GM12878 (cell line): ENCODE measurements at regions not wholly inside any gene's neighbourhood (a gene's known extent, or its start where the extent isn't known, plus 50 kb on each side); places are given as distances from the start of the nearest gene placed in this dataset.

ENCODE experiments used
- ATAC-seq: fragments of 200-7000 bp; cut with Tn5 transposase; 3 replicates; pipeline ENCODE4 v1.9.1; 2020; ENCODE audit warnings: mild to moderate bottlenecking, moderate library complexity
- BruUV-seq: library from RNA; stranded (reverse); fragments of 400-500 nt; replicated peaks from 2 replicates; lab custom pipeline; 2021; lab: Mats Ljungman, UMichigan
- CTCF ChIA-PET: fragments of 300-600 bp; sonication (Branson Sonifier 250); formaldehyde crosslinking; extraction: SDS; loops from one replicate; lab custom pipeline; 2021; ENCODE audit warnings: inconsistent platforms; lab: Yijun Ruan, JAX
- POLR2A ChIA-PET: fragments of 350-600 bp; formaldehyde crosslinking; extraction: SDS; loops from one replicate; lab custom pipeline; 2021; ENCODE audit warnings: inconsistent platforms; lab: Charles Lee
- RAD21 ChIA-PET: fragments of 300-600 bp; sonication (Branson Sonifier 250); formaldehyde crosslinking; loops from one replicate; lab custom pipeline; 2023; ENCODE audit warnings: antibody characterized with exemption; ENCODE audit not compliant: unreplicated experiment; lab: Charles Lee
- SMC1A ChIA-PET: fragments of 300-600 bp; sonication (Branson Sonifier 250); formaldehyde crosslinking; loops from one replicate; lab custom pipeline; 2023; ENCODE audit not compliant: unreplicated experiment, uncharacterized antibody; lab: Charles Lee
- DNase-seq: peaks from one replicate; pipeline ENCODE4 v3.0.0-alpha.2; 2011; ENCODE audit warnings: low read depth, low spot score
- FAIRE-seq: peaks from 3 replicates; lab custom pipeline; 2011; peaks lifted over from hg19 to GRCh38; lab: Jason Lieb, UNC
- H2AFZ ChIP-seq: 2 replicates; pipeline ENCODE4 v1.6.0; 2011; ENCODE audit warnings: low read depth, low read length, control low read depth; ENCODE audit not compliant: control insufficient read depth
- H3K27ac ChIP-seq: 2 replicates; pipeline ENCODE4 v1.5.1; 2011; ENCODE audit warnings: control low read depth; ENCODE audit not compliant: control insufficient read depth, insufficient read depth
- H3K27me3 ChIP-seq, 2 experiments: replicated peaks in 1 of 2; 2 replicates each; pipeline versions ENCODE4 v1.6.0 to v1.6.1; 2011; ENCODE audit warnings: low read length in 1 of 2; ENCODE audit not compliant: control insufficient read depth in 2 of 2, insufficient read depth in 2 of 2
- H3K36me3 ChIP-seq, 2 experiments: 2 replicates each; pipeline ENCODE4 v1.5.1; 2011; ENCODE audit warnings: low read length in 1 of 2; ENCODE audit not compliant: control insufficient read depth in 2 of 2, insufficient read depth in 2 of 2
- H3K4me1 ChIP-seq: 2 replicates; pipeline ENCODE4 v1.6.1; 2011; ENCODE audit warnings: mild to moderate bottlenecking, low read length, moderate library complexity, mixed read lengths; ENCODE audit not compliant: control insufficient read depth, insufficient read depth
- H3K4me2 ChIP-seq: 2 replicates; pipeline ENCODE4 v1.6.0; 2011; ENCODE audit warnings: control low read depth; ENCODE audit not compliant: control insufficient read depth, insufficient read depth
- H3K4me3 ChIP-seq: fragments of 200-600 bp; sonication (generic); 2 replicates; pipeline ENCODE4 v1.5.1; 2016
- H3K79me2 ChIP-seq: 2 replicates; pipeline ENCODE4 v1.6.0; 2011; ENCODE audit warnings: low read length; ENCODE audit not compliant: control insufficient read depth, insufficient read depth
- H3K9ac ChIP-seq: 2 replicates; pipeline ENCODE4 v1.8.0; 2011; ENCODE audit warnings: low read length, control low read depth, mixed read lengths; ENCODE audit not compliant: control insufficient read depth, insufficient read depth
- H3K9me3 ChIP-seq: replicated peaks from 3 replicates; pipeline ENCODE4 v1.5.1; 2011; ENCODE audit warnings: mild to moderate bottlenecking, low read length; ENCODE audit not compliant: control insufficient read depth, insufficient read depth
- H4K20me1 ChIP-seq: 2 replicates; pipeline ENCODE4 v1.6.0; 2011; ENCODE audit not compliant: control insufficient read depth, insufficient read depth
- BACH1 ChIP-seq: fragments of 450-650 bp; IDR thresholded peaks from 2 replicates; pipeline ENCODE4 v1.6.1; 2017; ENCODE audit warnings: mild to moderate bottlenecking, borderline replicate concordance
- BMI1 ChIP-seq: fragments of 450-650 bp; IDR thresholded peaks from 2 replicates; pipeline ENCODE4 v1.6.1; 2016; ENCODE audit warnings: mild to moderate bottlenecking, moderate library complexity, borderline replicate concordance
- FOXM1 ChIP-seq: IDR thresholded peaks from 2 replicates; pipeline ENCODE4 v1.6.1; 2012; ENCODE audit warnings: low read depth, mild to moderate bottlenecking, inconsistent platforms, low read length, moderate library complexity
- HDAC6 ChIP-seq: fragments of 200-600 bp; sonication (generic); IDR thresholded peaks from one replicate; pipeline ENCODE4 v1.8.0; 2017; ENCODE audit warnings: antibody characterized with exemption; ENCODE audit not compliant: unreplicated experiment
- JUND ChIP-seq: IDR thresholded peaks from 2 replicates; pipeline ENCODE4 v1.6.1; 2012; ENCODE audit warnings: low read depth, mild to moderate bottlenecking, low read length, improper control_type of control experiment, moderate library complexity
- POLR2AphosphoS2 ChIP-seq: IDR thresholded peaks from 2 replicates; pipeline ENCODE4 v1.6.1; 2011; ENCODE audit warnings: low read depth, mild to moderate bottlenecking, low read length, improper control_type of control experiment, moderate library complexity
- RUNX3 ChIP-seq: IDR thresholded peaks from 2 replicates; pipeline ENCODE4 v1.6.1; 2012; ENCODE audit warnings: low read length, inconsistent platforms
- TBL1XR1 ChIP-seq: IDR thresholded peaks from 2 replicates; pipeline ENCODE4 v1.6.1; 2012; ENCODE audit warnings: low read depth, low read length, improper control_type of control experiment
- TCF7 ChIP-seq: IDR thresholded peaks from 2 replicates; pipeline ENCODE4 v1.6.1; 2014; ENCODE audit warnings: antibody characterized with exemption, borderline replicate concordance
- ZNF274 ChIP-seq: IDR thresholded peaks from one replicate; pipeline ENCODE4 v1.8.0; 2011; ENCODE audit not compliant: insufficient read length, insufficient read depth
- WGBS: methylation state at CpG from one replicate; pipeline ENCODE4 v1.1.6; 2016; ENCODE audit warnings: low lambda C conversion rate; ENCODE audit not compliant: insufficient replicate concordance, insufficient coverage; ENCODE audit errors: missing lambda C conversion rate; 5-methylcytosine and 5-hydroxymethylcytosine counted together
- in situ Hi-C: fragments of 300-500 bp; cut with MboI; formaldehyde crosslinking; loops from 9 replicates; pipeline ENCODE4 v1.14.3; 2018; ENCODE audit warnings: mixed read lengths
- intact Hi-C: fragments of 100-400 bp; cut with micrococcal nuclease; formaldehyde crosslinking; loops from one replicate; pipeline ENCODE4 v1.14.2; 2022; ENCODE audit not compliant: unreplicated experiment
- TF ChIP-seq, protein P1 (sequence below): IDR thresholded peaks from 2 replicates; pipeline ENCODE4 v1.6.1; 2011; ENCODE audit warnings: borderline replicate concordance, low read depth, mild to moderate bottlenecking, moderate library complexity, low read length; ENCODE audit not compliant: insufficient read depth, poor library complexity, severe bottlenecking
- TF ChIP-seq, protein P2 (sequence below), 3 experiments: IDR thresholded peaks in 2 of 3; conservative IDR thresholded peaks in 1 of 3; 2 replicates each; pipeline ENCODE4 v1.5.1; 2011; ENCODE audit warnings: low read depth in 3 of 3, low read length in 3 of 3, mild to moderate bottlenecking in 3 of 3, control low read depth in 2 of 3, moderate library complexity in 2 of 3, inconsistent platforms in 1 of 3, mixed read lengths in 1 of 3; ENCODE audit not compliant: control insufficient read depth in 2 of 3, insufficient read depth in 1 of 3; ENCODE audit errors: extremely low read depth in 1 of 3
- TF ChIP-seq, protein P3 (sequence below): fragments of 450-650 bp; formaldehyde crosslinking; IDR thresholded peaks from 2 replicates; pipeline ENCODE4 v1.4.0; 2020; ENCODE audit warnings: mild to moderate bottlenecking, moderate library complexity
- TF ChIP-seq, protein P4 (sequence below): fragments of 150-350 bp; IDR thresholded peaks from 2 replicates; pipeline ENCODE4 v1.6.1; 2016; ENCODE audit warnings: low read depth, low read length

DNA sequence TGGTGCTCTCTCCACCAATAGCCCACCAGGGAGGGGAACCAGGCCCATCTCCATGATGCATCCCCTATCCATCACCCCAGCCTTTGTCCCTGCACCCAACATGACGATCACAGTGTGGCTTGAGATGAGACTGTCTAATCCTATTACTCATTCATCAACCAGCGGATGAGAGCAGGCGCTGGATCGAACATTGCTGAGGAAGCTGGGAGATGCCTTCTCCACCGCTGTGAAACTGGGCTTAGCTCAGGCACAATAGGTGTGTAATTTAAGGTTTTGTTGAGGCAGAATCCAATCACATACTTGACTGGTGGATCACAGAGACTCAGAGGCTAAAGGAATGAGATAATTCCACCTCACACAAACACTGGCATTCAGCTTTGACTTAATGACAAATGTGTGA lies 64.6 kb upstream of the IRX3 start (continued):
- TF ChIP-seq, protein P1, sequence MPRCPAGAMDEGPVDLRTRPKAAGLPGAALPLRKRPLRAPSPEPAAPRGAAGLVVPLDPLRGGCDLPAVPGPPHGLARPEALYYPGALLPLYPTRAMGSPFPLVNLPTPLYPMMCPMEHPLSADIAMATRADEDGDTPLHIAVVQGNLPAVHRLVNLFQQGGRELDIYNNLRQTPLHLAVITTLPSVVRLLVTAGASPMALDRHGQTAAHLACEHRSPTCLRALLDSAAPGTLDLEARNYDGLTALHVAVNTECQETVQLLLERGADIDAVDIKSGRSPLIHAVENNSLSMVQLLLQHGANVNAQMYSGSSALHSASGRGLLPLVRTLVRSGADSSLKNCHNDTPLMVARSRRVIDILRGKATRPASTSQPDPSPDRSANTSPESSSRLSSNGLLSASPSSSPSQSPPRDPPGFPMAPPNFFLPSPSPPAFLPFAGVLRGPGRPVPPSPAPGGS, result no peak
- no peak for TF ChIP-seq TBL1XR1
- TF ChIP-seq BACH1, result no peak
- TF ChIP-seq, protein P2, sequence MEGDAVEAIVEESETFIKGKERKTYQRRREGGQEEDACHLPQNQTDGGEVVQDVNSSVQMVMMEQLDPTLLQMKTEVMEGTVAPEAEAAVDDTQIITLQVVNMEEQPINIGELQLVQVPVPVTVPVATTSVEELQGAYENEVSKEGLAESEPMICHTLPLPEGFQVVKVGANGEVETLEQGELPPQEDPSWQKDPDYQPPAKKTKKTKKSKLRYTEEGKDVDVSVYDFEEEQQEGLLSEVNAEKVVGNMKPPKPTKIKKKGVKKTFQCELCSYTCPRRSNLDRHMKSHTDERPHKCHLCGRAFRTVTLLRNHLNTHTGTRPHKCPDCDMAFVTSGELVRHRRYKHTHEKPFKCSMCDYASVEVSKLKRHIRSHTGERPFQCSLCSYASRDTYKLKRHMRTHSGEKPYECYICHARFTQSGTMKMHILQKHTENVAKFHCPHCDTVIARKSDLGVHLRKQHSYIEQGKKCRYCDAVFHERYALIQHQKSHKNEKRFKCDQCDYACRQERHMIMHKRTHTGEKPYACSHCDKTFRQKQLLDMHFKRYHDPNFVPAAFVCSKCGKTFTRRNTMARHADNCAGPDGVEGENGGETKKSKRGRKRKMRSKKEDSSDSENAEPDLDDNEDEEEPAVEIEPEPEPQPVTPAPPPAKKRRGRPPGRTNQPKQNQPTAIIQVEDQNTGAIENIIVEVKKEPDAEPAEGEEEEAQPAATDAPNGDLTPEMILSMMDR (IDR thresholded peaks at IDR 0.05 in 2 of 3, conservative IDR thresholded peaks at IDR 0.05 in 1 of 3; ENCODE audit: control insufficient read depth in 2 of 3, extremely low read depth in 1 of 3, insufficient read depth in 1 of 3, low read depth in 3 of 3, low read length in 3 of 3), result no peak
- no peak for TF ChIP-seq TCF7
- no peak for TF ChIP-seq JUND

DNA sequence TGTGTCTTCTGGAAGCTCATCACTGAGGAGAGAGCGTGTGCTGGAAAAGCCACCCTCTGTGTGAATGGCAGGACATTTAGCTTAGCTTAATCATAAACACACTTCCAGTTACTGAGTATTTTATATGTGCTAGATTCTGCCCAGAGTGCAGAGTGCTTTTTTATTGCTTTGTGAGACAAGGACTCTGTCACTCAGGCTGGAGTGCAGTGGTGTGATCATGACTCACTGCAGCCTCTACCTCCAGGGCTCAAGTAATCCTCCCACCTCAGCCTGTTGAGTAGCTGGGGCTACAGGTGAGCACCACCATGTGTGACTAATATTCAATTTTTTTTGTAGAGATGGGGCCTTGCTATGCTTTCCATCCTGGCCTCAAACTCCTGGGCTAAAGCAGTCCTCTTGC lies 61.4 kb upstream of the IRX3 start:
- WGBS, result 56% methylated on average over 1 of the region's 1 CpG
- RAD21 ChIA-PET, result no interaction called here
- SMC1A ChIA-PET, result no interaction called here
- TF ChIP-seq RUNX3 (no peak), HDAC6 (no peak), ZNF274 (no peak), FOXM1 (no peak), POLR2AphosphoS2 (no peak), BMI1 (no peak)
- TF ChIP-seq, protein P3, sequence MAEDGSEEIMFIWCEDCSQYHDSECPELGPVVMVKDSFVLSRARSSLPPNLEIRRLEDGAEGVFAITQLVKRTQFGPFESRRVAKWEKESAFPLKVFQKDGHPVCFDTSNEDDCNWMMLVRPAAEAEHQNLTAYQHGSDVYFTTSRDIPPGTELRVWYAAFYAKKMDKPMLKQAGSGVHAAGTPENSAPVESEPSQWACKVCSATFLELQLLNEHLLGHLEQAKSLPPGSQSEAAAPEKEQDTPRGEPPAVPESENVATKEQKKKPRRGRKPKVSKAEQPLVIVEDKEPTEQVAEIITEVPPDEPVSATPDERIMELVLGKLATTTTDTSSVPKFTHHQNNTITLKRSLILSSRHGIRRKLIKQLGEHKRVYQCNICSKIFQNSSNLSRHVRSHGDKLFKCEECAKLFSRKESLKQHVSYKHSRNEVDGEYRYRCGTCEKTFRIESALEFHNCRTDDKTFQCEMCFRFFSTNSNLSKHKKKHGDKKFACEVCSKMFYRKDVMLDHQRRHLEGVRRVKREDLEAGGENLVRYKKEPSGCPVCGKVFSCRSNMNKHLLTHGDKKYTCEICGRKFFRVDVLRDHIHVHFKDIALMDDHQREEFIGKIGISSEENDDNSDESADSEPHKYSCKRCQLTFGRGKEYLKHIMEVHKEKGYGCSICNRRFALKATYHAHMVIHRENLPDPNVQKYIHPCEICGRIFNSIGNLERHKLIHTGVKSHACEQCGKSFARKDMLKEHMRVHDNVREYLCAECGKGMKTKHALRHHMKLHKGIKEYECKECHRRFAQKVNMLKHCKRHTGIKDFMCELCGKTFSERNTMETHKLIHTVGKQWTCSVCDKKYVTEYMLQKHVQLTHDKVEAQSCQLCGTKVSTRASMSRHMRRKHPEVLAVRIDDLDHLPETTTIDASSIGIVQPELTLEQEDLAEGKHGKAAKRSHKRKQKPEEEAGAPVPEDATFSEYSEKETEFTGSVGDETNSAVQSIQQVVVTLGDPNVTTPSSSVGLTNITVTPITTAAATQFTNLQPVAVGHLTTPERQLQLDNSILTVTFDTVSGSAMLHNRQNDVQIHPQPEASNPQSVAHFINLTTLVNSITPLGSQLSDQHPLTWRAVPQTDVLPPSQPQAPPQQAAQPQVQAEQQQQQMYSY (CRISPR knock-in tag), result no peak
- TF ChIP-seq, protein P4, sequence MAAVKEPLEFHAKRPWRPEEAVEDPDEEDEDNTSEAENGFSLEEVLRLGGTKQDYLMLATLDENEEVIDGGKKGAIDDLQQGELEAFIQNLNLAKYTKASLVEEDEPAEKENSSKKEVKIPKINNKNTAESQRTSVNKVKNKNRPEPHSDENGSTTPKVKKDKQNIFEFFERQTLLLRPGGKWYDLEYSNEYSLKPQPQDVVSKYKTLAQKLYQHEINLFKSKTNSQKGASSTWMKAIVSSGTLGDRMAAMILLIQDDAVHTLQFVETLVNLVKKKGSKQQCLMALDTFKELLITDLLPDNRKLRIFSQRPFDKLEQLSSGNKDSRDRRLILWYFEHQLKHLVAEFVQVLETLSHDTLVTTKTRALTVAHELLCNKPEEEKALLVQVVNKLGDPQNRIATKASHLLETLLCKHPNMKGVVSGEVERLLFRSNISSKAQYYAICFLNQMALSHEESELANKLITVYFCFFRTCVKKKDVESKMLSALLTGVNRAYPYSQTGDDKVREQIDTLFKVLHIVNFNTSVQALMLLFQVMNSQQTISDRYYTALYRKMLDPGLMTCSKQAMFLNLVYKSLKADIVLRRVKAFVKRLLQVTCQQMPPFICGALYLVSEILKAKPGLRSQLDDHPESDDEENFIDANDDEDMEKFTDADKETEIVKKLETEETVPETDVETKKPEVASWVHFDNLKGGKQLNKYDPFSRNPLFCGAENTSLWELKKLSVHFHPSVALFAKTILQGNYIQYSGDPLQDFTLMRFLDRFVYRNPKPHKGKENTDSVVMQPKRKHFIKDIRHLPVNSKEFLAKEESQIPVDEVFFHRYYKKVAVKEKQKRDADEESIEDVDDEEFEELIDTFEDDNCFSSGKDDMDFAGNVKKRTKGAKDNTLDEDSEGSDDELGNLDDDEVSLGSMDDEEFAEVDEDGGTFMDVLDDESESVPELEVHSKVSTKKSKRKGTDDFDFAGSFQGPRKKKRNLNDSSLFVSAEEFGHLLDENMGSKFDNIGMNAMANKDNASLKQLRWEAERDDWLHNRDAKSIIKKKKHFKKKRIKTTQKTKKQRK, result no peak

More for the DNA sequence above, 61.4 kb upstream of the IRX3 start:
- Histone ChIP-seq H3K4me3 (no peak overlapping the region), H3K4me1 (no peaks in the 10 kb centered on the region), H3K9ac (no peak overlapping the region), H2AFZ (no peak overlapping the region), H3K27me3 (no peaks in the 10 kb centered on the region), H3K9me3 (no peaks in the 10 kb centered on the region; the same call in 2 of the 3 replicates), H3K4me2 (no peak overlapping the region), H4K20me1 (no peaks in the 10 kb centered on the region), H3K27ac (no peak overlapping the region), H3K79me2 (no peaks in the 10 kb centered on the region), H3K36me3 (no peaks in the 10 kb centered on the region)
- CTCF ChIA-PET, result no interaction called here
- FAIRE-seq, result no peak
- no peak for DNase-seq
- no peak for ATAC-seq
- BruUV-seq, result no TSS peak
- POLR2A ChIA-PET, result no interaction called here
- in situ Hi-C loops (no loop called here), intact Hi-C loops (no loop called here)
